ENCODE measurements at regions not wholly inside any gene's neighbourhood (a gene's known extent, or its start where the extent isn't known, plus 50 kb on each side); places are given as distances from the start of the nearest gene placed in this dataset.

DNA sequence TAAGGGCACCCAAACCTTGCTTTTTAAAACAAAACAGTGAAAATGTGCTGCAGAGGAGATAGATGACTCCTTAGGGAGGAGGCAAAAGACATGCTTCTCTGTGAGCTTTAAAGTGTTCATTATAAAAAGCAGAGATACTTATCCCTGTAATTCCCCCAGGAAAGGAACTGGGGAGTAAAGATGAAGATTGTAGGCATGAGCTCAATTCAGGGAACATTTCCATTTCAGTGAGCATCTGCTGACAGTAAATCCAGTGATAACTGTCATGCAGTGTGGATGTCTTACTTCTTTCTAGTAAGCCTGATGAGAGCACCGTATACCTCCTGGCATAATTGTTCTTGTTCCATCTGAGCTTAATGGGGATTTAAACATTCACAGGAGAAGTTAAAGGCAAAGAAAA is 1296.5 kb downstream of the MRPL39 start:
- Histone ChIP-seq H3K14ac (ENCODE audit: low read length) (no peak overlapping the region), H3K27me3 (ENCODE audit: insufficient read depth, low read length) (no peaks in the 10 kb centered on the region), H2BK120ac (ENCODE audit: insufficient read depth, low read length, poor library complexity) (no peak overlapping the region), H3K4ac (ENCODE audit: low read depth, low read length) (no peak overlapping the region), H3K9me3 (ENCODE audit: insufficient read depth, low read depth, low read length) (peaks cover 2% of the 10 kb centered on the region), H3K9ac (ENCODE audit: low read length) (no peak overlapping the region), H3K4me2 (ENCODE audit: low read length) (no peak overlapping the region), H2BK5ac (ENCODE audit: low read depth, low read length, poor library complexity) (no peak overlapping the region), H4K12ac (ENCODE audit: low read depth, low read length) (no peak overlapping the region), H3K79me1 (ENCODE audit: low read length) (no peaks in the 10 kb centered on the region), H3K23ac (ENCODE audit: low read length) (no peak overlapping the region), H4K8ac (ENCODE audit: low read depth, low read length) (no peak overlapping the region), H3K36me3 (ENCODE audit: control insufficient read depth in 1 of 2, insufficient read depth in 2 of 2, low read length in 2 of 2) (no peaks in the 10 kb centered on the region), H2BK12ac (ENCODE audit: low read length) (no peak overlapping the region), H3K79me2 (ENCODE audit: control insufficient read depth, insufficient read depth, low read length, poor library complexity) (no peaks in the 10 kb centered on the region), H3K4me3 (ENCODE audit: low read depth, low read length) (no peak overlapping the region), H3K18ac (ENCODE audit: low read length) (no peak overlapping the region), H3K4me1 (ENCODE audit: control insufficient read depth in 1 of 2, insufficient read depth in 2 of 2, low read length in 2 of 2) (no peaks in the 10 kb centered on the region), H2AFZ (ENCODE audit: insufficient read depth, low read length, poor library complexity) (no peak overlapping the region), H2AK5ac (ENCODE audit: low read length) (no peak overlapping the region), H3K27ac (ENCODE audit: low read depth, low read length) (no peak overlapping the region), H4K91ac (ENCODE audit: low read depth, low read length) (no peak overlapping the region)
- WGBS (ENCODE audit: extremely low coverage, insufficient coverage, insufficient read length): no CpG with 5 or more reads among the region's 1 CpG
- DNase-seq: no peak

DNA sequence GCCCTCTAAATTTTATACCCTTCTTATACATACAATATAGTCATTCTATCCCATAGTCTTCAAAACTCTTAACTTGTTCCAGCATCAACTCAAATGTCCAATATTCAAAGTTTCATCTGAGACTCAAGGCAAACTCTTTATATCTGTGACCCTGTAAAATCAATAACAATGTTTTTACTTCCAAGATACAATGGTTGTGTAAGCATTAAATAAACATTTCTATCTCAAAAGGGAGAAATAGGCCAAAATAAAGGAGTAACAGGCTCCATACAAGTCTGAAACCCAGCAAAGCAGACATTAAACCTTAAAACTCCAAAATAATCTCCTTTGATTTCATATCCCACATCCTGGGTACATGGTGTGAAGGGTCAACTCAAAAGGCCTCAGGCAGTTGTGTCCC is 1299.1 kb downstream of the MRPL39 start:
- H3K14ac ChIP-seq (ENCODE audit: low read length): no peak overlapping the region
- H2AFZ ChIP-seq (ENCODE audit: insufficient read depth, low read length, poor library complexity): no peak overlapping the region
- no peak overlapping the region for H2BK120ac ChIP-seq (ENCODE audit: insufficient read depth, low read length, poor library complexity)
- H3K23ac ChIP-seq (ENCODE audit: low read length): no peak overlapping the region
- no peak overlapping the region for H3K9ac ChIP-seq (ENCODE audit: low read length)
- no peaks in the 10 kb centered on the region for H3K27me3 ChIP-seq (ENCODE audit: insufficient read depth, low read length)
- H2BK12ac ChIP-seq (ENCODE audit: low read length): no peak overlapping the region
- no peaks in the 10 kb centered on the region for H3K4me1 ChIP-seq (ENCODE audit: control insufficient read depth in 1 of 2, insufficient read depth in 2 of 2, low read length in 2 of 2)
- no peak overlapping the region for H3K27ac ChIP-seq (ENCODE audit: low read depth, low read length)
- no peaks in the 10 kb centered on the region for H3K36me3 ChIP-seq (ENCODE audit: control insufficient read depth in 1 of 2, insufficient read depth in 2 of 2, low read length in 2 of 2)
- no peak overlapping the region for H2BK5ac ChIP-seq (ENCODE audit: low read depth, low read length, poor library complexity)
- no peak overlapping the region for H3K4me2 ChIP-seq (ENCODE audit: low read length)
- no peak overlapping the region for H3K4me3 ChIP-seq (ENCODE audit: low read depth, low read length)
- no peak overlapping the region for H4K12ac ChIP-seq (ENCODE audit: low read depth, low read length)
- peaks cover 2% of the 10 kb centered on the region for H3K9me3 ChIP-seq (ENCODE audit: insufficient read depth, low read depth, low read length)
- no peak overlapping the region for H3K18ac ChIP-seq (ENCODE audit: low read length)
- H2AK5ac ChIP-seq (ENCODE audit: low read length): no peak overlapping the region
- H4K91ac ChIP-seq (ENCODE audit: low read depth, low read length): no peak overlapping the region
- no peaks in the 10 kb centered on the region for H3K79me1 ChIP-seq (ENCODE audit: low read length)
- no peaks in the 10 kb centered on the region for H3K79me2 ChIP-seq (ENCODE audit: control insufficient read depth, insufficient read depth, low read length, poor library complexity)
- H3K4ac ChIP-seq (ENCODE audit: low read depth, low read length): no peak overlapping the region
- DNase-seq: no peak
- no peak overlapping the region for H4K8ac ChIP-seq (ENCODE audit: low read depth, low read length)

DNA sequence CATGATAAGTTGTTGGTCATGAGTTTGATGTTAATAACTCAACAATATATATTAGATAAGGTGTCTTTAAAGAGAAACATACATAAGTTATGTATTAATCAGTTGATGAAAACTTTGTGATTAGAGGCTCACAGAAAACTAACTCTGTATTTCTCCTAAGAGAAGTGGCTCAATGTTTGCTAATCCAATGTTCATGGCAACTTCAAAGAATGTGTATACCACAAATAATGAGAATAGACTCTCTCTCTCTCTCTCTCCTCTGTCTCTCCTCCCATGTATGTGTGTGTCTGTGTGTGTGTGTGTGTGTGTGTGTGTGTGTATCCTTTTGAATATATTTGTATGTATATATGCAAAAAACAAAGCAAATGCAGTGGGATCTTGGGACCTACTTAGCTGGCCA is 1304.9 kb downstream of the MRPL39 start:
- no peak overlapping the region for H3K14ac ChIP-seq (ENCODE audit: low read length)
- no peak overlapping the region for H4K12ac ChIP-seq (ENCODE audit: low read depth, low read length)
- H2BK120ac ChIP-seq (ENCODE audit: insufficient read depth, low read length, poor library complexity): no peak overlapping the region
- H3K18ac ChIP-seq (ENCODE audit: low read length): no peak overlapping the region
- H3K9ac ChIP-seq (ENCODE audit: low read length): no peak overlapping the region
- H3K4me1 ChIP-seq (ENCODE audit: control insufficient read depth in 1 of 2, insufficient read depth in 2 of 2, low read length in 2 of 2): no peaks in the 10 kb centered on the region
- H2AFZ ChIP-seq (ENCODE audit: insufficient read depth, low read length, poor library complexity): no peak overlapping the region
- H3K4me2 ChIP-seq (ENCODE audit: low read length): no peak overlapping the region
- H3K9me3 ChIP-seq (ENCODE audit: insufficient read depth, low read depth, low read length): no peaks in the 10 kb centered on the region
- H2BK5ac ChIP-seq (ENCODE audit: low read depth, low read length, poor library complexity): no peak overlapping the region
- no peak overlapping the region for H3K4me3 ChIP-seq (ENCODE audit: low read depth, low read length)
- no peak overlapping the region for H3K23ac ChIP-seq (ENCODE audit: low read length)
- H3K4ac ChIP-seq (ENCODE audit: low read depth, low read length): no peak overlapping the region
- H3K79me1 ChIP-seq (ENCODE audit: low read length): no peaks in the 10 kb centered on the region
- no peaks in the 10 kb centered on the region for H3K79me2 ChIP-seq (ENCODE audit: control insufficient read depth, insufficient read depth, low read length, poor library complexity)
- no peak for DNase-seq
- no peak overlapping the region for H2BK12ac ChIP-seq (ENCODE audit: low read length)
- H3K36me3 ChIP-seq (ENCODE audit: control insufficient read depth in 1 of 2, insufficient read depth in 2 of 2, low read length in 2 of 2): no peaks in the 10 kb centered on the region
- no peak overlapping the region for H4K8ac ChIP-seq (ENCODE audit: low read depth, low read length)
- no peak overlapping the region for H4K91ac ChIP-seq (ENCODE audit: low read depth, low read length)
- no peak overlapping the region for H3K27ac ChIP-seq (ENCODE audit: low read depth, low read length)
- H3K27me3 ChIP-seq (ENCODE audit: insufficient read depth, low read length): no peaks in the 10 kb centered on the region
- no peak overlapping the region for H2AK5ac ChIP-seq (ENCODE audit: low read length)

GRCh38 chr21:24298040-24298439 is 1309.2 kb downstream of the MRPL39 start:
- Histone ChIP-seq H2BK120ac (ENCODE audit: insufficient read depth, low read length, poor library complexity) (no peak overlapping the region), H3K27ac (ENCODE audit: low read depth, low read length) (no peak overlapping the region), H4K8ac (ENCODE audit: low read depth, low read length) (no peak overlapping the region), H3K4me1 (ENCODE audit: control insufficient read depth in 1 of 2, insufficient read depth in 2 of 2, low read length in 2 of 2) (no peaks in the 10 kb centered on the region), H3K79me1 (ENCODE audit: low read length) (no peaks in the 10 kb centered on the region), H3K27me3 (ENCODE audit: insufficient read depth, low read length) (no peaks in the 10 kb centered on the region), H4K12ac (ENCODE audit: low read depth, low read length) (no peak overlapping the region), H3K4ac (ENCODE audit: low read depth, low read length) (no peak overlapping the region), H3K23ac (ENCODE audit: low read length) (no peak overlapping the region), H3K4me3 (ENCODE audit: low read depth, low read length) (no peak overlapping the region), H4K91ac (ENCODE audit: low read depth, low read length) (no peak overlapping the region), H2AK5ac (ENCODE audit: low read length) (no peak overlapping the region), H3K4me2 (ENCODE audit: low read length) (no peak overlapping the region), H2BK5ac (ENCODE audit: low read depth, low read length, poor library complexity) (no peak overlapping the region), H3K36me3 (ENCODE audit: control insufficient read depth in 1 of 2, insufficient read depth in 2 of 2, low read length in 2 of 2) (no peaks in the 10 kb centered on the region), H3K14ac (ENCODE audit: low read length) (no peak overlapping the region), H3K9me3 (ENCODE audit: insufficient read depth, low read depth, low read length) (no peaks in the 10 kb centered on the region), H3K79me2 (ENCODE audit: control insufficient read depth, insufficient read depth, low read length, poor library complexity) (no peaks in the 10 kb centered on the region), H3K18ac (ENCODE audit: low read length) (no peak overlapping the region), H2BK12ac (ENCODE audit: low read length) (no peak overlapping the region), H3K9ac (ENCODE audit: low read length) (no peak overlapping the region), H2AFZ (ENCODE audit: insufficient read depth, low read length, poor library complexity) (no peak overlapping the region)
- WGBS (ENCODE audit: extremely low coverage, insufficient coverage, insufficient read length): no CpG with 5 or more reads among the region's 1 CpG
- DNase-seq: no peak

DNA sequence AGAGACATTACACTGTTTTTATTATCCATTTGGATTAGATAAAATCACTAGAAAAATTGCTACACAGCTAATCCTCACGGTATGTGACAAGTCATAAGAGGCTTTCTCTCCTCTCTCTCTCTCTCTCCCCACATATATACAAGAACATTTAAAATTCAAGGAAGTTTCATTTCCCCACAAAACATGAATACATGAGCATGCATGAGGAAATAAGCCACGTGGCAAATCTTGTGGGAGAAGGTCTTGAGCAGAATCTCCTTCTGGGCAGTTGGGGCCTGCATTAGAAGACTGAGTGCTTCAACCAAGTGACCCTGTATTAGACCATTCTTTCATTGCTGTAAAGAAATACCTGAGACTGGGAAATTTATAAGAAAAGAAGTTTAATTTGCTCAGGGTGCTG is 1313.1 kb downstream of the MRPL39 start:
- Histone ChIP-seq H3K27ac (ENCODE audit: low read depth, low read length) (no peak overlapping the region), H3K79me2 (ENCODE audit: control insufficient read depth, insufficient read depth, low read length, poor library complexity) (no peaks in the 10 kb centered on the region), H3K23ac (ENCODE audit: low read length) (no peak overlapping the region), H2BK5ac (ENCODE audit: low read depth, low read length, poor library complexity) (no peak overlapping the region), H3K4me2 (ENCODE audit: low read length) (no peak overlapping the region), H3K4ac (ENCODE audit: low read depth, low read length) (no peak overlapping the region), H2BK12ac (ENCODE audit: low read length) (no peak overlapping the region), H3K9me3 (ENCODE audit: insufficient read depth, low read depth, low read length) (no peaks in the 10 kb centered on the region), H4K8ac (ENCODE audit: low read depth, low read length) (no peak overlapping the region), H3K36me3 (ENCODE audit: control insufficient read depth in 1 of 2, insufficient read depth in 2 of 2, low read length in 2 of 2) (no peaks in the 10 kb centered on the region), H3K79me1 (ENCODE audit: low read length) (no peaks in the 10 kb centered on the region), H2BK120ac (ENCODE audit: insufficient read depth, low read length, poor library complexity) (no peak overlapping the region), H3K4me1 (ENCODE audit: control insufficient read depth in 1 of 2, insufficient read depth in 2 of 2, low read length in 2 of 2) (no peaks in the 10 kb centered on the region), H3K18ac (ENCODE audit: low read length) (no peak overlapping the region), H3K14ac (ENCODE audit: low read length) (no peak overlapping the region), H3K9ac (ENCODE audit: low read length) (no peak overlapping the region), H3K4me3 (ENCODE audit: low read depth, low read length) (no peak overlapping the region), H4K91ac (ENCODE audit: low read depth, low read length) (no peak overlapping the region), H3K27me3 (ENCODE audit: insufficient read depth, low read length) (no peaks in the 10 kb centered on the region), H2AK5ac (ENCODE audit: low read length) (no peak overlapping the region), H4K12ac (ENCODE audit: low read depth, low read length) (no peak overlapping the region), H2AFZ (ENCODE audit: insufficient read depth, low read length, poor library complexity) (no peak overlapping the region)
- DNase-seq: no peak
- no CpG with 5 or more reads among the region's 2 CpGs for WGBS (ENCODE audit: extremely low coverage, insufficient coverage, insufficient read length)
